GM12801 (cell line): ENCODE measurements at regions not wholly inside any gene's neighbourhood (a gene's known extent, or its start where the extent isn't known, plus 50 kb on each side); places are given as distances from the start of the nearest gene placed in this dataset.

Experiments used
- CTCF ChIP-seq: IDR thresholded peaks from one replicate; pipeline ENCODE4 v1.5.1; 2011; ENCODE audit warnings: control low read depth; ENCODE audit not compliant: insufficient read length; ENCODE audit errors: extremely low read depth

GRCh38 chr15:31871887-31872281 is 158.4 kb upstream of the CHRNA7 start:
- no peak for TF ChIP-seq CTCF

- TF ChIP-seq CTCF, result no peak
Measured at GRCh38 chr15:31887246-31887645, 143.1 kb upstream of the CHRNA7 start.

GRCh38 chr15:31892513-31892912 is 137.8 kb upstream of the CHRNA7 start:
- no peak for TF ChIP-seq CTCF

GRCh38 chr15:31893780-31894179 is 136.5 kb upstream of the CHRNA7 start:
- no peak for TF ChIP-seq CTCF

DNA sequence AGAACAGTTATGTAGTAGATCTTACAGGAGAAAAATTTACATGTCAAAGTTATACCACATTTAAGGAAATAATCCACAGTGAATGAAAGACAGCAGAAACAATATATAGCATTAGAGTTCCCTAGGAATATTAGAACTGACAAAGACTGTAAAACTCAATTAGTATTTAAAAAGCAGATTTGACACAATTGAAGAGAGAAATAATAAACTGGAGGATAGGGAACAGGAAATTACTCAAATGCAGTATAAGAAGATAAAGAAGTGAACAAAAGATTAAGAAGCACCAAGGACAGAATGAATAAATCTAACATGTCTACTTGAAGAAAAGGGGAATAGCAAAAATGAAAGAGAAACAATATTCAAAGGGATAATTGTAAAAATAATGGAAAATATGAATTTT is 132.6 kb upstream of the CHRNA7 start:
- no peak for TF ChIP-seq CTCF

- no peak for TF ChIP-seq CTCF
Measured at GRCh38 chr15:31901501-31901900, 128.8 kb upstream of the CHRNA7 start.

- TF ChIP-seq CTCF, result no peak
Measured at GRCh38 chr15:31905054-31905453, 125.3 kb upstream of the CHRNA7 start.

DNA sequence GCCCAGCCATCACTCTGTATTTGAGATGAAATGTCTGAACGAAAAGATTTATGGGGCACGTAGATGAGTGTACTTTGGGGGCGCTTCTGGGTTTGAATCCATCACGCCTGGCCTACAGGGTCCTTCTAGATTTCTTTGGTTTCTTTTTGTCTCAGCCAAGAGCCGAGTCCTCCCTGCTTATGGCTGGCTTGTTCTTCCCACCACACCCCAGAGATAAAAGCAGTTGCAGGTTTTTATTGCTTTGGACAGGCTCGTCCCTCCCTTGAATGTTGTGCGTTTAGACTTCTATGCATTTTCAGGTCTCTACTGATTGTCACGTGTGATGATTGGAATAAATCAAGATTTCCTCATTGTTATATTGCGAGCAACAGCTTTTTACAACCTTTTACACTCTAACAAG is 104.8 kb upstream of the CHRNA7 start:
- no peak for TF ChIP-seq CTCF
